IMR-90 (cell line): ENCODE measurements at regions not wholly inside any gene's neighbourhood (a gene's known extent, or its start where the extent isn't known, plus 50 kb on each side); places are given as distances from the start of the nearest gene placed in this dataset.

Experiments used
- ATAC-seq: fragments of 200-7000 bp; cut with Tn5 transposase; 2 replicates; pipeline ENCODE4 v1.9.1; 2020; ENCODE audit warnings: low read depth, mild to moderate bottlenecking, moderate library complexity
- BruUV-seq: library from RNA; stranded (reverse); fragments of 400-500 nt; replicated peaks from 2 replicates; lab custom pipeline; 2021; lab: Mats Ljungman, UMichigan
- CTCF ChIA-PET: fragments of 300-600 bp; formaldehyde crosslinking; extraction: SDS; loops from one replicate; lab custom pipeline; 2021; ENCODE audit warnings: antibody characterized with exemption; lab: Yijun Ruan, JAX
- POLR2A ChIA-PET: fragments of 300-600 bp; sonication (Branson Sonifier 250); formaldehyde crosslinking; loops from one replicate; lab custom pipeline; 2022; ENCODE audit warnings: antibody characterized with exemption; ENCODE audit not compliant: unreplicated experiment; lab: Charles Lee
- DNase-seq: peaks from one replicate; pipeline ENCODE4 v3.0.0; 2013
- H2AFZ ChIP-seq: replicated peaks from 2 replicates; pipeline ENCODE3; 2013; ENCODE audit warnings: low read length, mild to moderate bottlenecking; ENCODE audit not compliant: poor library complexity
- H2AK5ac ChIP-seq: 2 replicates; pipeline ENCODE4 v1.6.1; 2013; ENCODE audit warnings: low read depth, low read length, inconsistent platforms
- H2AK9ac ChIP-seq: replicated peaks from 2 replicates; pipeline ENCODE3; 2013; ENCODE audit warnings: mild to moderate bottlenecking, low read depth, low read length, moderate library complexity; ENCODE audit not compliant: poor library complexity
- H2BK120ac ChIP-seq: 2 replicates; pipeline ENCODE4 v1.6.1; 2013; ENCODE audit warnings: low read depth, low read length, inconsistent platforms
- H2BK15ac ChIP-seq: 3 replicates; pipeline ENCODE4 v1.6.1; 2013; ENCODE audit warnings: low read depth, low read length, inconsistent platforms
- H2BK20ac ChIP-seq: 2 replicates; pipeline ENCODE4 v1.6.1; 2013; ENCODE audit warnings: low read depth, mild to moderate bottlenecking, inconsistent platforms, low read length, moderate library complexity
- H2BK5ac ChIP-seq: 2 replicates; pipeline ENCODE4 v1.6.1; 2013; ENCODE audit warnings: mild to moderate bottlenecking, low read depth, low read length, inconsistent platforms; ENCODE audit not compliant: poor library complexity, severe bottlenecking
- H3K14ac ChIP-seq: replicated peaks from 2 replicates; pipeline ENCODE4 v1.6.1; 2013; ENCODE audit warnings: low read depth, low read length, inconsistent platforms
- H3K18ac ChIP-seq: 2 replicates; pipeline ENCODE4 v1.6.1; 2013; ENCODE audit warnings: low read depth, low read length, control low read depth
- H3K23ac ChIP-seq: 2 replicates; pipeline ENCODE4 v1.6.1; 2013; ENCODE audit warnings: low read depth, low read length, inconsistent platforms
- H3K27ac ChIP-seq: 2 replicates; pipeline ENCODE4 v1.5.1; 2013; ENCODE audit warnings: mild to moderate bottlenecking, control low read depth, low read length; ENCODE audit not compliant: insufficient read depth
- H3K27me3 ChIP-seq: 2 replicates; pipeline ENCODE4 v1.6.1; 2013; ENCODE audit warnings: low read length; ENCODE audit not compliant: control insufficient read depth, insufficient read depth
- H3K36me3 ChIP-seq: 2 replicates; pipeline ENCODE4 v1.6.1; 2013; ENCODE audit warnings: low read length, mixed read lengths; ENCODE audit not compliant: control insufficient read depth, insufficient read depth
- H3K4ac ChIP-seq: 2 replicates; pipeline ENCODE4 v1.6.1; 2013; ENCODE audit warnings: low read depth, low read length, inconsistent platforms
- H3K4me1 ChIP-seq: 2 replicates; pipeline ENCODE4 v1.6.1; 2013; ENCODE audit warnings: low read length, mixed read lengths; ENCODE audit not compliant: control insufficient read depth, insufficient read depth
- H3K4me2 ChIP-seq: 2 replicates; pipeline ENCODE4 v1.6.1; 2013; ENCODE audit warnings: low read depth, mild to moderate bottlenecking, control low read depth, low read length, moderate library complexity
- H3K4me3 ChIP-seq: 2 replicates; pipeline ENCODE4 v1.5.1; 2013; ENCODE audit warnings: low read depth, mild to moderate bottlenecking, control low read depth, low read length, moderate library complexity; ENCODE audit not compliant: insufficient read depth
- H3K56ac ChIP-seq: 2 replicates; pipeline ENCODE4 v1.6.1; 2013; ENCODE audit warnings: low read length, inconsistent platforms; ENCODE audit not compliant: insufficient read depth; ENCODE audit errors: extremely low read depth
- H3K79me1 ChIP-seq, 2 experiments: 2 replicates each; pipeline ENCODE4 v1.6.1; 2013; ENCODE audit warnings: low read length in 2 of 2, inconsistent platforms in 1 of 2, low read depth in 1 of 2
- H3K9ac ChIP-seq: 2 replicates; pipeline ENCODE4 v1.6.1; 2013; ENCODE audit warnings: low read depth, low read length, control low read depth
- H3K9me1 ChIP-seq: 2 replicates; pipeline ENCODE4 v1.6.1; 2013; ENCODE audit warnings: low read length, inconsistent platforms; ENCODE audit not compliant: insufficient read depth
- H3K9me3 ChIP-seq: 2 replicates; pipeline ENCODE4 v1.6.1; 2013; ENCODE audit warnings: low read length; ENCODE audit not compliant: control insufficient read depth, insufficient read depth
- H4K20me1 ChIP-seq: 2 replicates; pipeline ENCODE4 v1.6.1; 2013; ENCODE audit warnings: low read length, inconsistent platforms; ENCODE audit not compliant: insufficient read depth
- H4K5ac ChIP-seq: 2 replicates; pipeline ENCODE4 v1.6.1; 2013; ENCODE audit warnings: mild to moderate bottlenecking, low read depth, low read length, control low read depth
- H4K8ac ChIP-seq, 2 experiments: 2 replicates each; pipeline ENCODE4 v1.6.1; 2013; ENCODE audit warnings: low read depth in 2 of 2, low read length in 2 of 2, control low read depth in 1 of 2, inconsistent platforms in 1 of 2
- H4K91ac ChIP-seq: 2 replicates; pipeline ENCODE4 v1.6.1; 2013; ENCODE audit warnings: low read depth, low read length, inconsistent platforms; ENCODE audit not compliant: insufficient read depth
- BHLHE40 ChIP-seq: fragments of 150-350 bp; IDR thresholded peaks from 2 replicates; pipeline ENCODE4 v1.6.1; 2016; ENCODE audit warnings: mild to moderate bottlenecking, low read depth, low read length
- CEBPB ChIP-seq: IDR thresholded peaks from 2 replicates; pipeline ENCODE4 v1.6.1; 2012; ENCODE audit warnings: low read depth, low read length, improper control_type of control experiment
- CHD1 ChIP-seq: IDR thresholded peaks from 2 replicates; pipeline ENCODE4 v1.6.1; 2012; ENCODE audit warnings: low read depth, low read length, improper control_type of control experiment
- FOS ChIP-seq: fragments of 150-350 bp; IDR thresholded peaks from 2 replicates; pipeline ENCODE4 v1.6.1; 2016; ENCODE audit warnings: low read depth, low read length
- MAFK ChIP-seq: IDR thresholded peaks from 2 replicates; pipeline ENCODE4 v1.6.1; 2012; ENCODE audit warnings: low read depth, low read length, improper control_type of control experiment
- MAZ ChIP-seq: IDR thresholded peaks from 2 replicates; pipeline ENCODE4 v1.6.1; 2012; ENCODE audit warnings: low read depth, mild to moderate bottlenecking, low read length, improper control_type of control experiment, moderate library complexity, borderline replicate concordance
- MXI1 ChIP-seq: IDR thresholded peaks from 2 replicates; pipeline ENCODE4 v1.6.1; 2012; ENCODE audit warnings: low read depth, mild to moderate bottlenecking, low read length, moderate library complexity, borderline replicate concordance
- NFE2L2 ChIP-seq: fragments of 150-350 bp; IDR thresholded peaks from 2 replicates; pipeline ENCODE4 v1.6.1; 2016; ENCODE audit warnings: low read depth, mild to moderate bottlenecking, low read length
- POLR2A ChIP-seq: IDR thresholded peaks from 2 replicates; pipeline ENCODE4 v1.6.1; 2012; ENCODE audit warnings: mild to moderate bottlenecking, low read depth, low read length
- RAD21 ChIP-seq: IDR thresholded peaks from 2 replicates; pipeline ENCODE4 v1.6.1; 2012; ENCODE audit warnings: low read length, improper control_type of control experiment
- RCOR1 ChIP-seq: IDR thresholded peaks from 2 replicates; pipeline ENCODE4 v1.6.1; 2012; ENCODE audit warnings: mild to moderate bottlenecking, low read length, improper control_type of control experiment; ENCODE audit not compliant: insufficient replicate concordance
- RFX5 ChIP-seq: IDR thresholded peaks from 2 replicates; pipeline ENCODE4 v1.8.0; 2012; ENCODE audit warnings: low read depth, mild to moderate bottlenecking, low read length, moderate library complexity
- SMC3 ChIP-seq: fragments of 150-350 bp; IDR thresholded peaks from 2 replicates; pipeline ENCODE4 v1.6.1; 2016; ENCODE audit warnings: low read depth, mild to moderate bottlenecking, antibody characterized with exemption, low read length, moderate library complexity
- WGBS, 2 experiments: methylation state at CpG; one replicate each; pipeline versions ENCODE4 v1.1.5 to v1.1.7; 2013; ENCODE audit warnings: missing lambda C conversion rate in 2 of 2; ENCODE audit not compliant: insufficient read length in 1 of 2; ENCODE audit errors: extremely low coverage in 2 of 2; 5-methylcytosine and 5-hydroxymethylcytosine counted together
- dilution Hi-C: fragments of 300-500 bp; cut with HindIII; formaldehyde crosslinking; loops from one replicate; pipeline ENCODE4 v1.14.3; 2018; ENCODE audit warnings: low sequenced_read_pairs; ENCODE audit not compliant: unreplicated experiment
- in situ Hi-C: fragments of 300-500 bp; cut with MboI; formaldehyde crosslinking; loops from 3 replicates; pipeline ENCODE4 v1.14.3; 2019; ENCODE audit warnings: low sequenced_read_pairs, inconsistent platforms, mixed read lengths
- intact Hi-C: fragments of 100-400 bp; cut with micrococcal nuclease; formaldehyde crosslinking; loops from 2 replicates; pipeline ENCODE4 v1.10.0; 2022
- TF ChIP-seq, protein P1 (sequence below): fragments of 150-350 bp; IDR thresholded peaks from 2 replicates; pipeline ENCODE4 v1.6.1; 2016; ENCODE audit warnings: low read depth, mild to moderate bottlenecking, low read length, moderate library complexity, borderline replicate concordance
- TF ChIP-seq, protein P2 (sequence below): fragments of 150-350 bp; IDR thresholded peaks from 2 replicates; pipeline ENCODE4 v1.6.1; 2017; ENCODE audit warnings: mild to moderate bottlenecking, antibody characterized with exemption, low read length, low read depth
- TF ChIP-seq, protein P3 (sequence below): conservative IDR thresholded peaks from 2 replicates; pipeline ENCODE4 v1.5.1; 2012; ENCODE audit warnings: mild to moderate bottlenecking, low read depth, low read length, improper control_type of control experiment

DNA sequence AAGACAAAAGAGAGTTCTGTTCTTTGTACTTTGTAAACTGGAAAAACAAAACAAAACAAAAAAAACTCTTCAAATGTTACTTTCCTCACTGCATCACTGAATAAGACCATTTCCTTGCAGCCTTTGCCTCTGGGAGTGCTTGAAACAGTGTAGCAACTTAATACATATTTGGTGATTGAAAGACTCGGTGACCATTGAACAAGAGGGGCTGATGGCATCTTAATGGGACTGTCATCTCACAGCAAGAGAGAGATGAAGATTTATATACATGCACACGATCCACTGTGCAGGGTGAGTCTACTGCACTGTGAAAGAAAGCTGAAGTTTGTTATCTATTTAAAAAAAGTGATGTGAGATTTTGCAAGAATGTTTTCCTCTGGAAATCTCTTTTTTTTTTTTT, 111.9 kb upstream of the KLHL25 start:
- H2AFZ ChIP-seq: no peak overlapping the region
- POLR2A ChIA-PET: no interaction called here
- dilution Hi-C loops: no loop called here

More for the DNA sequence above, 111.9 kb upstream of the KLHL25 start:
- Histone ChIP-seq H3K9ac (no peak overlapping the region), H4K8ac (no peak overlapping the region), H4K5ac (no peak overlapping the region), H3K4ac (no peak overlapping the region), H2AK5ac (no peak overlapping the region), H3K56ac (no peak overlapping the region), H3K23ac (no peak overlapping the region), H3K4me3 (no peak overlapping the region), H3K27ac (no peak overlapping the region), H3K27me3 (no peaks in the 10 kb centered on the region), H4K91ac (no peak overlapping the region), H3K18ac (no peak overlapping the region), H3K9me1 (no peaks in the 10 kb centered on the region), H4K20me1 (no peaks in the 10 kb centered on the region), H2BK20ac (no peak overlapping the region), H2AK9ac (no peak overlapping the region), H3K4me1 (no peaks in the 10 kb centered on the region), H2BK120ac (no peak overlapping the region), H3K4me2 (no peak overlapping the region), H3K9me3 (no peaks in the 10 kb centered on the region), H3K14ac (no peak overlapping the region), H3K79me1 (no peaks in the 10 kb centered on the region), H3K36me3 (no peaks in the 10 kb centered on the region), H2BK15ac (no peak overlapping the region), H2BK5ac (no peak overlapping the region)
- ATAC-seq (no peak), DNase-seq (no peak)
- no TSS peak for BruUV-seq
- intact Hi-C loops: no loop called here
- TF ChIP-seq SMC3: no peak
- TF ChIP-seq RCOR1: no peak
- no peak for TF ChIP-seq RAD21
- TF ChIP-seq BHLHE40: no peak
- no peak for TF ChIP-seq MXI1
- TF ChIP-seq MAFK: no peak
- TF ChIP-seq, protein P1, sequence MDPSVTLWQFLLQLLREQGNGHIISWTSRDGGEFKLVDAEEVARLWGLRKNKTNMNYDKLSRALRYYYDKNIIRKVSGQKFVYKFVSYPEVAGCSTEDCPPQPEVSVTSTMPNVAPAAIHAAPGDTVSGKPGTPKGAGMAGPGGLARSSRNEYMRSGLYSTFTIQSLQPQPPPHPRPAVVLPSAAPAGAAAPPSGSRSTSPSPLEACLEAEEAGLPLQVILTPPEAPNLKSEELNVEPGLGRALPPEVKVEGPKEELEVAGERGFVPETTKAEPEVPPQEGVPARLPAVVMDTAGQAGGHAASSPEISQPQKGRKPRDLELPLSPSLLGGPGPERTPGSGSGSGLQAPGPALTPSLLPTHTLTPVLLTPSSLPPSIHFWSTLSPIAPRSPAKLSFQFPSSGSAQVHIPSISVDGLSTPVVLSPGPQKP: no peak
- TF ChIP-seq CEBPB: no peak
- TF ChIP-seq, protein P2, sequence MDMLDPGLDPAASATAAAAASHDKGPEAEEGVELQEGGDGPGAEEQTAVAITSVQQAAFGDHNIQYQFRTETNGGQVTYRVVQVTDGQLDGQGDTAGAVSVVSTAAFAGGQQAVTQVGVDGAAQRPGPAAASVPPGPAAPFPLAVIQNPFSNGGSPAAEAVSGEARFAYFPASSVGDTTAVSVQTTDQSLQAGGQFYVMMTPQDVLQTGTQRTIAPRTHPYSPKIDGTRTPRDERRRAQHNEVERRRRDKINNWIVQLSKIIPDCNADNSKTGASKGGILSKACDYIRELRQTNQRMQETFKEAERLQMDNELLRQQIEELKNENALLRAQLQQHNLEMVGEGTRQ: no peak
- TF ChIP-seq FOS: no peak
- no peak for TF ChIP-seq RFX5
- no peak for TF ChIP-seq POLR2A
- TF ChIP-seq NFE2L2: no peak
- TF ChIP-seq, protein P3, sequence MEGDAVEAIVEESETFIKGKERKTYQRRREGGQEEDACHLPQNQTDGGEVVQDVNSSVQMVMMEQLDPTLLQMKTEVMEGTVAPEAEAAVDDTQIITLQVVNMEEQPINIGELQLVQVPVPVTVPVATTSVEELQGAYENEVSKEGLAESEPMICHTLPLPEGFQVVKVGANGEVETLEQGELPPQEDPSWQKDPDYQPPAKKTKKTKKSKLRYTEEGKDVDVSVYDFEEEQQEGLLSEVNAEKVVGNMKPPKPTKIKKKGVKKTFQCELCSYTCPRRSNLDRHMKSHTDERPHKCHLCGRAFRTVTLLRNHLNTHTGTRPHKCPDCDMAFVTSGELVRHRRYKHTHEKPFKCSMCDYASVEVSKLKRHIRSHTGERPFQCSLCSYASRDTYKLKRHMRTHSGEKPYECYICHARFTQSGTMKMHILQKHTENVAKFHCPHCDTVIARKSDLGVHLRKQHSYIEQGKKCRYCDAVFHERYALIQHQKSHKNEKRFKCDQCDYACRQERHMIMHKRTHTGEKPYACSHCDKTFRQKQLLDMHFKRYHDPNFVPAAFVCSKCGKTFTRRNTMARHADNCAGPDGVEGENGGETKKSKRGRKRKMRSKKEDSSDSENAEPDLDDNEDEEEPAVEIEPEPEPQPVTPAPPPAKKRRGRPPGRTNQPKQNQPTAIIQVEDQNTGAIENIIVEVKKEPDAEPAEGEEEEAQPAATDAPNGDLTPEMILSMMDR: no peak
- no peak for TF ChIP-seq CHD1
- no peak for TF ChIP-seq MAZ
- WGBS, 2 experiments: no CpG with 5 or more reads among the region's 2 CpGs
- in situ Hi-C loops: no loop called here
- CTCF ChIA-PET: interaction anchor here (0.6 kb wide), 1 partner anchor 8 kb away, joined by 3 read pairs; no protein-coding TSS in a partner anchor
